BE2C (cell line): ENCODE measurements at regions not wholly inside any gene's neighbourhood (a gene's known extent, or its start where the extent isn't known, plus 50 kb on each side); places are given as distances from the start of the nearest gene placed in this dataset.
"Not testable (repeated sequence)": the region's sequence is repeated elsewhere in the genome, so short reads cannot be mapped to it uniquely, and the experiment has no call there.

Experiments used
- DNase-seq: peaks from one replicate; pipeline ENCODE4 v3.0.0-alpha.2; 2020
- H3K27me3 ChIP-seq: fragments of 250-450 bp; sonication (Bioruptor Pico); 2 replicates; pipeline ENCODE4 v1.5.1; 2020; ENCODE audit warnings: mild to moderate bottlenecking
- H3K36me3 ChIP-seq: fragments of 250-450 bp; sonication (Bioruptor Pico); 2 replicates; pipeline ENCODE4 v1.5.1; 2020; ENCODE audit warnings: mild to moderate bottlenecking
- H3K4me1 ChIP-seq: fragments of 250-450 bp; sonication (Bioruptor Pico); 2 replicates; pipeline ENCODE4 v1.5.1; 2020
- H3K4me3 ChIP-seq: 2 replicates; pipeline ENCODE4 v1.5.1; 2011; ENCODE audit warnings: low read depth, low read length
- H3K9me3 ChIP-seq: fragments of 250-450 bp; sonication (Bioruptor Pico); 2 replicates; pipeline ENCODE4 v1.5.1; 2020
- CTCF ChIP-seq: IDR thresholded peaks from 2 replicates; pipeline ENCODE4 v1.5.1; 2012; ENCODE audit warnings: mild to moderate bottlenecking, low read depth, low read length

- Histone ChIP-seq H3K36me3 (no peaks in the 10 kb centered on the region), H3K4me3 (no peak overlapping the region)
- DNase-seq, result no peak
Measured at GRCh38 chr18:64693766-64694165, 544.9 kb upstream of the LINC00305 start.

GRCh38 chr18:64692826-64693225, 543.9 kb upstream of the LINC00305 start:
- no peak for TF ChIP-seq CTCF
- no peak overlapping the region for H3K4me3 ChIP-seq
- H3K36me3 ChIP-seq, result no peaks in the 10 kb centered on the region
- no peaks in the 10 kb centered on the region for H3K4me1 ChIP-seq
- no peak for DNase-seq
- no peaks in the 10 kb centered on the region for H3K9me3 ChIP-seq
- H3K27me3 ChIP-seq, result no peaks in the 10 kb centered on the region

More at GRCh38 chr18:64693766-64694165, 544.9 kb upstream of the LINC00305 start:
- TF ChIP-seq CTCF, result no peak
- Histone ChIP-seq H3K9me3 (no peaks in the 10 kb centered on the region), H3K4me1 (no peaks in the 10 kb centered on the region), H3K27me3 (no peaks in the 10 kb centered on the region)

GRCh38 chr18:64679121-64679520, 530.2 kb upstream of the LINC00305 start:
- no peaks in the 10 kb centered on the region for H3K36me3 ChIP-seq
- H3K4me1 ChIP-seq, result no peaks in the 10 kb centered on the region
- no peak for DNase-seq
- no peak for TF ChIP-seq CTCF
- no peaks in the 10 kb centered on the region for H3K9me3 ChIP-seq
- H3K4me3 ChIP-seq, result no peak overlapping the region
- no peaks in the 10 kb centered on the region for H3K27me3 ChIP-seq

GRCh38 chr18:64678048-64678447, 529.2 kb upstream of the LINC00305 start:
- no peak for DNase-seq
- Histone ChIP-seq H3K36me3 (no peaks in the 10 kb centered on the region), H3K4me3 (no peak overlapping the region), H3K9me3 (no peaks in the 10 kb centered on the region), H3K4me1 (no peaks in the 10 kb centered on the region), H3K27me3 (no peaks in the 10 kb centered on the region)
- TF ChIP-seq CTCF, result no peak

GRCh38 chr18:64674694-64675093, 525.8 kb upstream of the LINC00305 start:
- Histone ChIP-seq H3K36me3 (no peaks in the 10 kb centered on the region), H3K4me3 (no peak overlapping the region), H3K9me3 (no peaks in the 10 kb centered on the region), H3K4me1 (no peaks in the 10 kb centered on the region), H3K27me3 (no peaks in the 10 kb centered on the region)
- no peak for TF ChIP-seq CTCF
- DNase-seq, result no peak

- not testable (repeated sequence) for H3K4me3 ChIP-seq, H3K27me3 ChIP-seq, H3K9me3 ChIP-seq, H3K36me3 ChIP-seq, H3K4me1 ChIP-seq, DNase-seq
Measured at GRCh38 chr18:64671293-64671692, 522.4 kb upstream of the LINC00305 start.

- no peak for DNase-seq
- Histone ChIP-seq H3K27me3 (no peaks in the 10 kb centered on the region), H3K9me3 (no peaks in the 10 kb centered on the region), H3K4me1 (no peaks in the 10 kb centered on the region), H3K4me3 (no peak overlapping the region), H3K36me3 (no peaks in the 10 kb centered on the region)
- no peak for TF ChIP-seq CTCF
Measured at GRCh38 chr18:64668461-64668962, 519.6 kb upstream of the LINC00305 start.
